IMR-90 (cell line): ENCODE measurements at regions not wholly inside any gene's neighbourhood (a gene's known extent, or its start where the extent isn't known, plus 50 kb on each side); places are given as distances from the start of the nearest gene placed in this dataset.

Experiments
- BHLHE40 ChIP-seq: fragments of 150-350 bp; IDR thresholded peaks from 2 replicates; pipeline ENCODE4 v1.6.1; 2016; ENCODE audit warnings: mild to moderate bottlenecking, low read depth, low read length
- CEBPB ChIP-seq: IDR thresholded peaks from 2 replicates; pipeline ENCODE4 v1.6.1; 2012; ENCODE audit warnings: low read depth, low read length, improper control_type of control experiment
- CHD1 ChIP-seq: IDR thresholded peaks from 2 replicates; pipeline ENCODE4 v1.6.1; 2012; ENCODE audit warnings: low read depth, low read length, improper control_type of control experiment
- CTCF ChIP-seq: conservative IDR thresholded peaks from 2 replicates; pipeline ENCODE4 v1.5.1; 2012; ENCODE audit warnings: mild to moderate bottlenecking, low read depth, low read length, improper control_type of control experiment
- FOS ChIP-seq: fragments of 150-350 bp; IDR thresholded peaks from 2 replicates; pipeline ENCODE4 v1.6.1; 2016; ENCODE audit warnings: low read depth, low read length
- MAFK ChIP-seq: IDR thresholded peaks from 2 replicates; pipeline ENCODE4 v1.6.1; 2012; ENCODE audit warnings: low read depth, low read length, improper control_type of control experiment
- MXI1 ChIP-seq: IDR thresholded peaks from 2 replicates; pipeline ENCODE4 v1.6.1; 2012; ENCODE audit warnings: low read depth, mild to moderate bottlenecking, low read length, moderate library complexity, borderline replicate concordance
- POLR2A ChIP-seq: IDR thresholded peaks from 2 replicates; pipeline ENCODE4 v1.6.1; 2012; ENCODE audit warnings: mild to moderate bottlenecking, low read depth, low read length
- RCOR1 ChIP-seq: IDR thresholded peaks from 2 replicates; pipeline ENCODE4 v1.6.1; 2012; ENCODE audit warnings: mild to moderate bottlenecking, low read length, improper control_type of control experiment; ENCODE audit not compliant: insufficient replicate concordance
- RFX5 ChIP-seq: IDR thresholded peaks from 2 replicates; pipeline ENCODE4 v1.8.0; 2012; ENCODE audit warnings: low read depth, mild to moderate bottlenecking, low read length, moderate library complexity
- SMC3 ChIP-seq: fragments of 150-350 bp; IDR thresholded peaks from 2 replicates; pipeline ENCODE4 v1.6.1; 2016; ENCODE audit warnings: low read depth, mild to moderate bottlenecking, antibody characterized with exemption, low read length, moderate library complexity
- TF ChIP-seq, protein P1 (sequence below): fragments of 150-350 bp; IDR thresholded peaks from 2 replicates; pipeline ENCODE4 v1.6.1; 2017; ENCODE audit warnings: mild to moderate bottlenecking, antibody characterized with exemption, low read length, low read depth
- TF ChIP-seq, protein P2 (sequence below): fragments of 150-350 bp; IDR thresholded peaks from 2 replicates; pipeline ENCODE4 v1.6.1; 2016; ENCODE audit warnings: low read depth, mild to moderate bottlenecking, low read length, moderate library complexity, borderline replicate concordance

GRCh38 chr1:37127254-37127748 lies 93.0 kb upstream of the GRIK3 start:
- TF ChIP-seq CTCF, result no peak
- TF ChIP-seq, protein P1, sequence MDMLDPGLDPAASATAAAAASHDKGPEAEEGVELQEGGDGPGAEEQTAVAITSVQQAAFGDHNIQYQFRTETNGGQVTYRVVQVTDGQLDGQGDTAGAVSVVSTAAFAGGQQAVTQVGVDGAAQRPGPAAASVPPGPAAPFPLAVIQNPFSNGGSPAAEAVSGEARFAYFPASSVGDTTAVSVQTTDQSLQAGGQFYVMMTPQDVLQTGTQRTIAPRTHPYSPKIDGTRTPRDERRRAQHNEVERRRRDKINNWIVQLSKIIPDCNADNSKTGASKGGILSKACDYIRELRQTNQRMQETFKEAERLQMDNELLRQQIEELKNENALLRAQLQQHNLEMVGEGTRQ, result no peak
- TF ChIP-seq POLR2A, result no peak
- no peak for TF ChIP-seq RFX5
- no peak for TF ChIP-seq MXI1
- TF ChIP-seq, protein P2, sequence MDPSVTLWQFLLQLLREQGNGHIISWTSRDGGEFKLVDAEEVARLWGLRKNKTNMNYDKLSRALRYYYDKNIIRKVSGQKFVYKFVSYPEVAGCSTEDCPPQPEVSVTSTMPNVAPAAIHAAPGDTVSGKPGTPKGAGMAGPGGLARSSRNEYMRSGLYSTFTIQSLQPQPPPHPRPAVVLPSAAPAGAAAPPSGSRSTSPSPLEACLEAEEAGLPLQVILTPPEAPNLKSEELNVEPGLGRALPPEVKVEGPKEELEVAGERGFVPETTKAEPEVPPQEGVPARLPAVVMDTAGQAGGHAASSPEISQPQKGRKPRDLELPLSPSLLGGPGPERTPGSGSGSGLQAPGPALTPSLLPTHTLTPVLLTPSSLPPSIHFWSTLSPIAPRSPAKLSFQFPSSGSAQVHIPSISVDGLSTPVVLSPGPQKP, result no peak
- no peak for TF ChIP-seq BHLHE40
- no peak for TF ChIP-seq CEBPB
- no peak for TF ChIP-seq CHD1
- TF ChIP-seq FOS, result no peak
- TF ChIP-seq RCOR1, result no peak
- no peak for TF ChIP-seq MAFK
- TF ChIP-seq SMC3, result no peak
